T-cell (primary cell): ENCODE measurements at regions not wholly inside any gene's neighbourhood (a gene's known extent, or its start where the extent isn't known, plus 50 kb on each side); places are given as distances from the start of the nearest gene placed in this dataset.

ENCODE experiments used
- ATAC-seq, 4 experiments: fragments of 200-7000 bp in 3 of 4; fragments of 150-1000 bp in 1 of 4; cut with Tn5 transposase; replicated peaks in 1 of 4; 1 replicate in 3 of 4; 2 replicates in 1 of 4; pipeline ENCODE4 v1.10.0; 2021; ENCODE audit warnings: moderate library complexity in 3 of 4, mild to moderate bottlenecking in 2 of 4, moderate number of reproducible peaks in 1 of 4
- CTCF ChIA-PET, 2 donors: fragments of 300-600 bp; sonication (Branson Sonifier 250); formaldehyde crosslinking; loops; one replicate each; lab custom pipeline; 2022; ENCODE audit warnings: antibody characterized with exemption in 2 of 2; lab: Charles Lee
- POLR2A ChIA-PET, 2 donors: fragments of 300-600 bp; sonication (Branson Sonifier 250); formaldehyde crosslinking; loops; one replicate each; lab custom pipeline; 2022; ENCODE audit warnings: antibody characterized with exemption in 2 of 2; lab: Charles Lee
- DNase-seq, 35 experiments: peaks; one replicate each; pipeline versions ENCODE4 v3.0.0 to v3.0.0-alpha.2; 2013 to 2023
- H3K27ac ChIP-seq: one replicate; pipeline ENCODE4 v1.5.1; 2013; ENCODE audit warnings: low read length
- H3K27me3 ChIP-seq, 2 experiments: replicated peaks in 1 of 2; 1 replicate in 1 of 2; 2 replicates in 1 of 2; pipeline versions ENCODE4 v1.6.1 to v1.7.0; 2013; ENCODE audit warnings: low read length in 1 of 2, mixed read lengths in 1 of 2; ENCODE audit not compliant: control insufficient read depth in 2 of 2, insufficient read depth in 2 of 2; ENCODE audit errors: extremely low read depth in 1 of 2
- H3K36me3 ChIP-seq, 2 donors: 1 replicate in 1 of 2; 2 replicates in 1 of 2; pipeline versions ENCODE4 v1.6.1 to v1.7.0; 2013; ENCODE audit warnings: low read length in 1 of 2; ENCODE audit not compliant: control insufficient read depth in 2 of 2, insufficient read depth in 1 of 2; ENCODE audit errors: extremely low read depth in 1 of 2
- H3K4me1 ChIP-seq, 2 experiments: 1 replicate in 1 of 2; 2 replicates in 1 of 2; pipeline versions ENCODE4 v1.6.1 to v1.7.0; 2013; ENCODE audit warnings: low read length in 2 of 2, mixed read lengths in 1 of 2; ENCODE audit not compliant: insufficient read depth in 2 of 2, control insufficient read depth in 1 of 2; ENCODE audit errors: extremely low read depth in 1 of 2
- H3K4me3 ChIP-seq, 2 donors: 1 replicate in 1 of 2; 2 replicates in 1 of 2; pipeline versions ENCODE4 v1.5.1 to v1.7.0; 2013; ENCODE audit warnings: mild to moderate bottlenecking in 2 of 2, low read length in 1 of 2, moderate library complexity in 1 of 2; ENCODE audit not compliant: control insufficient read depth in 1 of 2; ENCODE audit errors: extremely low read depth in 1 of 2
- H3K9me3 ChIP-seq: 2 replicates; pipeline ENCODE4 v1.7.0; 2013
- H3K27ac Mint-ChIP-seq, 2 donors: one replicate each; pipeline ENCODE4 v1.8.0; 2020 to 2021; ENCODE audit warnings: mild to moderate bottlenecking in 2 of 2, mixed read lengths in 2 of 2
- H3K27me3 Mint-ChIP-seq, 2 donors: one replicate each; pipeline ENCODE4 v1.8.0; 2021 to 2022; ENCODE audit warnings: mixed read lengths in 2 of 2
- H3K36me3 Mint-ChIP-seq: one replicate; pipeline ENCODE4 v1.8.0; 2021; ENCODE audit warnings: mixed read lengths
- H3K4me1 Mint-ChIP-seq, 3 donors: one replicate each; pipeline ENCODE4 v1.8.0; 2020 to 2022; ENCODE audit warnings: mixed read lengths in 3 of 3, mild to moderate bottlenecking in 1 of 3
- H3K4me3 Mint-ChIP-seq, 3 donors: one replicate each; pipeline ENCODE4 v1.8.0; 2020 to 2022; ENCODE audit warnings: mild to moderate bottlenecking in 3 of 3, mixed read lengths in 3 of 3, moderate library complexity in 3 of 3
- H3K9me3 Mint-ChIP-seq, 3 donors: one replicate each; pipeline ENCODE4 v1.8.0; 2020 to 2022; ENCODE audit warnings: mixed read lengths in 3 of 3
- WGBS: methylation state at CpG from one replicate; pipeline ENCODE4 v1.1.5; 2013; ENCODE audit warnings: missing lambda C conversion rate; ENCODE audit not compliant: insufficient coverage; 5-methylcytosine and 5-hydroxymethylcytosine counted together

GRCh38 chr12:93306636-93307035 is 71.1 kb upstream of the NUDT4 start:
- H3K4me1 ChIP-seq = no peaks in the 10 kb centered on the region
- no peak overlapping the region for H3K27ac ChIP-seq
- no peak overlapping the region for H3K4me3 ChIP-seq
- H3K36me3 ChIP-seq = no peaks in the 10 kb centered on the region
- Mint-ChIP-seq H3K36me3 (no peaks in the 10 kb centered on the region), H3K9me3 (peaks cover 8 to 17% (median 9%) of the 10 kb centered on the region in 3 donors), H3K27me3 (no peaks in the 10 kb centered on the region), H3K27ac (no peak overlapping the region), H3K4me3 (no peak overlapping the region), H3K4me1 (no peaks in the 10 kb centered on the region)
- no peak for ATAC-seq
- H3K27me3 ChIP-seq = no peaks in the 10 kb centered on the region
- CTCF ChIA-PET = interaction anchor here in 1 of 2 donors (0.6 kb wide), 1 partner anchor 791 kb away, joined by 4 read pairs; no protein-coding TSS in a partner anchor
- no peaks in the 10 kb centered on the region for H3K9me3 ChIP-seq
- DNase-seq = no peak
- POLR2A ChIA-PET = no interaction called here

GRCh38 chr12:93308281-93308680 is 69.4 kb upstream of the NUDT4 start:
- WGBS = no CpG with 5 or more reads among the region's 4 CpGs
- Mint-ChIP-seq H3K9me3 (peaks cover 8 to 17% (median 9%) of the 10 kb centered on the region in 3 donors), H3K27me3 (no peaks in the 10 kb centered on the region), H3K36me3 (no peaks in the 10 kb centered on the region), H3K4me1 (no peaks in the 10 kb centered on the region), H3K4me3 (no peak overlapping the region), H3K27ac (no peak overlapping the region)
- H3K27ac ChIP-seq = no peak overlapping the region
- H3K4me1 ChIP-seq = no peaks in the 10 kb centered on the region
- H3K9me3 ChIP-seq = no peaks in the 10 kb centered on the region
- no peaks in the 10 kb centered on the region for H3K36me3 ChIP-seq
- ATAC-seq = no peak
- no peak for DNase-seq
- CTCF ChIA-PET = no interaction called here
- no peak overlapping the region for H3K4me3 ChIP-seq
- POLR2A ChIA-PET = no interaction called here
- H3K27me3 ChIP-seq = no peaks in the 10 kb centered on the region

- Mint-ChIP-seq H3K4me3 (no peak overlapping the region), H3K27me3 (no peaks in the 10 kb centered on the region), H3K4me1 (peaks cover 0 to 4% (median 0%) of the 10 kb centered on the region in 3 donors), H3K9me3 (peaks cover 0 to under 1% (median 0%) of the 10 kb centered on the region in 3 donors), H3K36me3 (no peaks in the 10 kb centered on the region), H3K27ac (no peak overlapping the region)
- no peak for ATAC-seq
- CTCF ChIA-PET = no interaction called here
- peaks cover 0 to under 1% of the 10 kb centered on the region in 2 experiments for H3K4me1 ChIP-seq
- H3K9me3 ChIP-seq = no peaks in the 10 kb centered on the region
- no peak overlapping the region for H3K27ac ChIP-seq
- H3K36me3 ChIP-seq = no peaks in the 10 kb centered on the region
- no peak overlapping the region for H3K4me3 ChIP-seq
- no CpG with 5 or more reads among the region's 2 CpGs for WGBS
- DNase-seq = no peak
- POLR2A ChIA-PET = no interaction called here
- peaks cover 0 to 3% of the 10 kb centered on the region in 2 experiments for H3K27me3 ChIP-seq
These were observed 65.9 kb upstream of the NUDT4 start for GRCh38 chr12:93311827-93312226.

GRCh38 chr12:93314177-93314497 is 63.6 kb upstream of the NUDT4 start:
- no peaks in the 10 kb centered on the region for H3K9me3 Mint-ChIP-seq
- H3K4me1 Mint-ChIP-seq = peaks cover 3 to 4% (median 4%) of the 10 kb centered on the region in 3 donors
- Histone ChIP-seq H3K4me1 (peaks cover 0 to 7% of the 10 kb centered on the region in 2 experiments), H3K4me3 (no peak overlapping the region), H3K27ac (no peak overlapping the region), H3K36me3 (no peaks in the 10 kb centered on the region), H3K9me3 (no peaks in the 10 kb centered on the region), H3K27me3 (peaks cover 0 to 3% of the 10 kb centered on the region in 2 experiments)
- DNase-seq (no peak), ATAC-seq (no peak)
- no peak overlapping the region for H3K27ac Mint-ChIP-seq
- 83% methylated on average over 1 of the region's 4 CpGs for WGBS
- ChIA-PET POLR2A (no interaction called here), CTCF (no interaction called here)
- H3K36me3 Mint-ChIP-seq = no peaks in the 10 kb centered on the region
- H3K27me3 Mint-ChIP-seq = no peaks in the 10 kb centered on the region
- no peak overlapping the region for H3K4me3 Mint-ChIP-seq

- Histone ChIP-seq H3K27ac (no peak overlapping the region), H3K9me3 (no peaks in the 10 kb centered on the region), H3K27me3 (peaks cover 0 to 3% of the 10 kb centered on the region in 2 experiments), H3K36me3 (no peaks in the 10 kb centered on the region), H3K4me3 (no peak overlapping the region), H3K4me1 (peaks cover 0 to 7% of the 10 kb centered on the region in 2 experiments)
- CTCF ChIA-PET = no interaction called here
- Mint-ChIP-seq H3K27me3 (no peaks in the 10 kb centered on the region), H3K27ac (no peak overlapping the region), H3K36me3 (no peaks in the 10 kb centered on the region), H3K4me3 (no peak overlapping the region), H3K4me1 (peaks cover 3 to 4% (median 4%) of the 10 kb centered on the region in 3 donors), H3K9me3 (no peaks in the 10 kb centered on the region)
- 90% methylated on average over 4 of the region's 9 CpGs for WGBS
- DNase-seq (no peak), ATAC-seq (no peak)
- POLR2A ChIA-PET = no interaction called here
These were observed 62.3 kb upstream of the NUDT4 start for GRCh38 chr12:93315385-93315906.

- peaks cover 3 to 4% (median 4%) of the 10 kb centered on the region in 3 donors for H3K4me1 Mint-ChIP-seq
- 86% methylated on average over 2 of the region's 4 CpGs for WGBS
- peaks cover 0 to 7% of the 10 kb centered on the region in 2 experiments for H3K4me1 ChIP-seq
- no peak overlapping the region for H3K4me3 ChIP-seq
- no peak overlapping the region for H3K27ac Mint-ChIP-seq
- no peak for ATAC-seq
- H3K27me3 ChIP-seq = peaks cover 0 to 3% of the 10 kb centered on the region in 2 experiments
- no peak overlapping the region for H3K27ac ChIP-seq
- ChIA-PET CTCF (interaction anchor here (0.6 kb wide), 3 partner anchors 18 to 1956 kb away, joined by 4 to 6 read pairs (median 6); no protein-coding TSS in a partner anchor), POLR2A (no interaction called here)
- no peaks in the 10 kb centered on the region for H3K9me3 ChIP-seq
- H3K36me3 ChIP-seq = no peaks in the 10 kb centered on the region
- no peak for DNase-seq
- H3K9me3 Mint-ChIP-seq = no peaks in the 10 kb centered on the region
- H3K4me3 Mint-ChIP-seq = no peak overlapping the region
- H3K27me3 Mint-ChIP-seq = no peaks in the 10 kb centered on the region
- H3K36me3 Mint-ChIP-seq = no peaks in the 10 kb centered on the region
These were observed 61.7 kb upstream of the NUDT4 start for GRCh38 chr12:93315907-93316622.
